CD4-positive, alpha-beta T cell treated with Interleukin-4 for 4 hours (primary cell): ENCODE measurements at regions not wholly inside any gene's neighbourhood (a gene's known extent, or its start where the extent isn't known, plus 50 kb on each side); places are given as distances from the start of the nearest gene placed in this dataset.
"Not testable (repeated sequence)": the region's sequence is repeated elsewhere in the genome, so short reads cannot be mapped to it uniquely, and the experiment has no call there.

Experiments
- DNase-seq: peaks from one replicate; pipeline ENCODE4 v3.0.0-alpha.2; 2020

GRCh38 chr12:23202728-23203127, 577.8 kb downstream of the ETNK1 start:
- DNase-seq = no peak

DNA sequence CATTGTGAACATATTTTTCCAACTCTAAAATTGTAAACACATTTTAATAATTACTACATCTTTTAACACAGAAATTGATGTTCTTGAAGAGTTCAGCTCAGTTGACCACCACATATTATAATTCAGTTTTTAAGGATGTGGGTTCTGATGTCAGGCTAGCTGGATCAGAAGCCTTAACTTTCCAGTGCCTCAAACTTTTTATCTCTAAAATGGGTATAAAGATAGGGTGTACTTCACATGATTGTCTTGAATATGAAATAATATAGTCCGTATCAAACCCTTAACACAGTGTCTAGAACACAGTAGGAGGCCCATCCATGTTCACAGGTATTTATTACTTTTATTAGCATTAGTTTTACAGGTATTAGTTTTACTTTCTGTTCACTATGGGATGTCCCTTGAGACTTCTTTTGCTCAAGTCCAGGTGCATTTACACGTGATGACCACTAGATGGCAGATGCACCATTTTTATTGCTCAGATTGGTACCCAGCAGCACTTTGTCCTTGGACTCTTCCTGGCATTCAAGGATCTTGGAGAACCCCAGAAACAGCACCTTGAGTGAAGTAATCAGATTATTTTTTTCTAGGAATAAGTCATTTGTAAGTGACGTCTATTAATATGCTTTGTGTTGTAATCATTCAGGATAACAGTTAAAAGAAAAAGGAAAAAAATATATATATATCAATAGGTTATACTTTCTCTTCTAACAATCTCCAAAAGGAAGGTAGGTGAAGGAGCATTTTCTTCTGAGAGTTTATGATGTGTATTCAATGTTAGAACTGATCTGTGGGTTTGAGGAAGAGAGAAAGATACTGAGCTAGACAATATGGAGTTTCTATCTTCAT, 580.2 kb downstream of the ETNK1 start:
- DNase-seq = peak; percentile 54

DNA sequence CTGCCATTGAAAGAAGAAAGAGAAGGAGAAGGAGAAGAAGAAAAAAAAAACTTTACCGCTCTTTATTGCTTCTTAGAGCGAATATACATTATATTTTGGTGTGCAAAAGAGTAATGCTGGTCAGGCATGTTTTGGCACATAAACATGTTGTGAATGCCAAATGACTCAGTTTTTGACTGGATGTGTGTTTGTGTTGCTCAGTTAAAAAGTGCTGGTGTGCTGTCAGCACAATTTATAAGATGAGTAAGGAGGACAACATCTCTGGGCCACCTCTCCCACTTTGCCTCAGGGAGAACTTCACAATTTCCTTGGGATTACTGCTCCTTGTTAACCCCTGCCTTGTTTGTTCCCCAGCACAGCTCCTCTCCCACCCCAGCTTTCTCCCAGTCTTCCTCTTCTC, 584.8 kb downstream of the ETNK1 start:
- no peak for DNase-seq

- no peak for DNase-seq
These were observed 585.6 kb downstream of the ETNK1 start for GRCh38 chr12:23210573-23210972.

DNA sequence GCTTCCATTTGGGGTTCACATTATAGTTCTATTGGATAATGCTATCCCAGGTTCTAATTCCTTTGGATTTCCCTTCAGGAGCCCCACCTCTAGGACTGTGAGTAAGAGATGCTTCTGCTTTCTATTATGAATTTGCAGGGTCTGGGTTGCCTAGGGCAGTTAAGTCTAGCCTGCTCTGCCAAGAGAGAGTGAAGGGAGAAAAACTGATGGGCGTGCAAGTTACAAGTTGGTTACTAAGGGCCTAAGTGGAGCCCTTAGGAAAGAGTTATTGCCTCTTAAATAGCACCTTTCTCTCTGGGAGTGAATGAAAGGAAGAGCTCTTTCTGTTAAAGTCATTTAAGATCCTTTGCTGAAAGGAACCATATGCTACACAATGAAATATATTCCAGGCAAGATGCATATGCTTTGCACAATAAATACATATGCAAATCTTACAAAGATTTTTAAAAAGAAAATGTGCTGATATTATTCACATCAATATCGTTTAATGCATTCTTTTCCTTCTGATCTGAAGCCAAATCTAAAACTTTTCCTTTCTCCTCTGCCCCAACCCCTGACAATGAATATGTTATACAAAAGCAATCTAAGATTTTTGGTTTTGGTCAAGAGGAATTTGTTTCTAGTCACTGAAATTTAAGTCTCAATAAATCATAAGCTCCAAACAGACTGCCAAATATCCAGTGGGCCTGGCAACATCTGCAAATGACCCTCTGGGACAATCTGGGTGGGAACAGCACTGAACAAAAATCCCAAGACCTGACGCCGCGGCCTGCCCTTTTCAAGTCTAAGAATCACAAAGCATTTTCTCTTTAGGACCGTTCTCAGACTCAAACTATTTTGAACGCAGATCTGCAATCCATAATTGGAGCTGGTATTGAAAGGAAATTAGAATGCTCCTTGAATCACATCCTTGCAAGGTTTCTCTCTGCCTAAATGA, 586.7 kb downstream of the ETNK1 start:
- no peak for DNase-seq

- DNase-seq = no peak
These were observed 592.2 kb downstream of the ETNK1 start for GRCh38 chr12:23217158-23217557.

GRCh38 chr12:23217667-23218066, 592.7 kb downstream of the ETNK1 start:
- DNase-seq = no peak

DNA sequence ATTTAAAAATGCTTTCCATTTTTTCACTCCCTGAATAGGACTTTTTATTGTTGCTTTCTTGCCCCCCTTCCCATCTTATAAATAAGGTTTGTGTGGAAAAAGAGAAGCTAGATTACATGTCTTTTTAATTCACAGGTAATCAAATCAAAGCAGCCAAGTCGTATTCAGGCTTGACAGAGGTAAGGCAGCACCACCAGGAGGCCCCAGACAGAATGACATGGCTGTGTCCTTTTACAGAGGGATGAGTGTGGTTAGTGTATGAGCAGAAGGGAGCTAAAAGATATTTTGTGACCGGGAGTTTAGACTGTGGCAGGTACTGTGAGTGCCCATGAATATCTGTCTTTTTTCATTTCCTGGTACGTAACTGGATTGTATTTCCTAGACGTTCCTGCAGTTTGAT, 596.1 kb downstream of the ETNK1 start:
- no peak for DNase-seq

GRCh38 chr12:23221926-23222325, 597.0 kb downstream of the ETNK1 start:
- no peak for DNase-seq

- no peak for DNase-seq
These were observed 597.8 kb downstream of the ETNK1 start for GRCh38 chr12:23222801-23223200.

DNA sequence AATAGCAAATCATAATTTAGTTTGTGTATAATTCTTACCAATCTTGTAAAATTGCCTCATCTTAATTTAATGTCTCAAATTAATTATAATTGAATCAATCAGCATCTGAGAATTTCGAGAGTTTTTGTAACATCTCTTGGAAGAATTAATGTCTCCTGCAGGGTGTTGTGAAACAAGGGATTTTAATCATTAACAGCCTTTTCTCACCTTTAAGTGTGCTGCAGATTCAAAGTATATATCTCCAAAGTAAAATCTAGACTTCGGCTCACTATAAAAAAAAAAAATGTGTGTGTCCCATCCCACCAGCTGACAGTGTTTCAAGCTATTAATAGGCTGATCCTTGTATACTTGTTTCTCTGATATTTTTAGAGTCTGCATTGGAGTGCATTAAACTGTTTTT, 603.1 kb downstream of the ETNK1 start:
- no peak for DNase-seq

DNA sequence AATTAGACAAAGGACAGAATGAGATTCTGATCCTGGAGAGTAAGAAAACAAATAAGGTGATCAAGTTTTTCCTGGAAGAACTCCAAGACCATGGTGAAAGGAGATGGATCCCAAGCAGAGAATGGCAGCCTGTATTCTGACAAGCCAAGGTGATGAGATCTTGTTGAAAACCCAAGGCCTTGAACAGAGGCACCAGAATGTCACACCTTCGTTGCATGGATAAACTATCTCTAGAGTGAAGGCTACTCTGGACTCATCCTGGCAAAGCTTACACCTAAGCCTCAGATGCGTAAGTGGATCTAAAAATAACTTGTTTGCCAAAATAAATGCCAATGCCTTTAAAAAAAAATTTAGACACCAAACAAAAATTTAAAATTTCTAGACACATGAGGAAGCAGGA, 605.9 kb downstream of the ETNK1 start:
- DNase-seq = no peak

GRCh38 chr12:23236066-23236780, 611.3 kb downstream of the ETNK1 start:
- no peak for DNase-seq

GRCh38 chr12:23236811-23237210, 611.8 kb downstream of the ETNK1 start:
- no peak for DNase-seq

GRCh38 chr12:23238190-23238589, 613.2 kb downstream of the ETNK1 start:
- no peak for DNase-seq

GRCh38 chr12:23238957-23239356, 614.0 kb downstream of the ETNK1 start:
- no peak for DNase-seq

DNA sequence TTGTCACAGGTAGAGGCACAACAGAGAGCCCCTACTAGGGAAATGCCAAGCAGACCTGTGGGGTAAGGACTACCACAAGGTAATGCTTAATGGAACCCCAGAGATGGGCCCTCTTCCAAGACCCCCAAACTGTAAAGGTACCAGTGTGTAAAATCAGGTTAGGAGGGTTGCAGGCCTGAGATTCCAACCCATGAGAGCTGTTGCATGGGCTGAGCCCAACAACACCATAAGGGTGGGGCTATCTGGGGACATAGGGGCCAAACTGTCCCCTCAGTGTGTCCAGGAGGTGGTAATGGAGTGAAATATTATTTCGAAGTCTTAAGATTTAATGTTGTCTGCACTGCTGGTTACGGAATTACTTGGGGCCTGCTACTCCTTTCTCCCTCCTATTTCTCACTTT, 620.2 kb downstream of the ETNK1 start:
- DNase-seq = no peak

DNA sequence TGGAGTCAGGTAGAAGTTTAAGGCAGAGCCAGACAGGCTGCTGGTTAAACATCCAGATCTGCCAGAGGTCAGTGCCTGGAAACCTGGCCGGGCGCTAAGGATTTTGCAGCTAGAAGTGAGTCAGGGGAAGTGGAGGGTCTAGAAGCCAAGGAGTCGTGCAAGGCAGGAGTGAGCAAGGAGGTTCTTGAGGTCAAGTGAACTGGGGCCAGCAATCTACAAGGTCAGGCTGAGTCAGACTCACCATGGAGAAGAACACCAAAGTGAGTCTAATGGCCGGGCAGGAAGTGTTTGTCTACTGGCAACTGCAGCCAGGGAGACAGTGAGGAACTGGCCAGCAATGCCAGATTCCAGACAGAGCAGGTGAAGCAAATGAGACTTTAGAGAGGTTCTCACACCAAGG, 628.2 kb downstream of the ETNK1 start:
- DNase-seq = no peak

DNA sequence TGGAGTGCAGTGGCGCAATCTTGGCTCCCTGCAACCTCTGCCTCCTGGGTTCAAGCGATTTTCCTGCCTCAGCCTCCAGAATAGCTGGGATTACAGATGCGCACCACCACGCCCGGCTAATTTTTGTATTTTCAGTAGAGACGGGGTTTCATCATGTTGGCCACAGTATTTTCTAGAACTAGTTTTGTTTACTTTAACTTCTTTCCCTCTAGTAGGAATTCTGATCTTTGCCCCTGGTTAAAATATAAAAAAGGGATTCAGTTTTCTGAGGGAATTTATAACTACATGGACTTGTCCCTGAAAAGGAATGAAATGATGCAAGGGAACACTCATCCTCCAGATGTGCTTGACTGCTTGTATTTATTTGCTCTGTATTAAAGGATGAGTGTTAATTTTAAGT, 628.9 kb downstream of the ETNK1 start:
- DNase-seq = not testable (repeated sequence)

DNA sequence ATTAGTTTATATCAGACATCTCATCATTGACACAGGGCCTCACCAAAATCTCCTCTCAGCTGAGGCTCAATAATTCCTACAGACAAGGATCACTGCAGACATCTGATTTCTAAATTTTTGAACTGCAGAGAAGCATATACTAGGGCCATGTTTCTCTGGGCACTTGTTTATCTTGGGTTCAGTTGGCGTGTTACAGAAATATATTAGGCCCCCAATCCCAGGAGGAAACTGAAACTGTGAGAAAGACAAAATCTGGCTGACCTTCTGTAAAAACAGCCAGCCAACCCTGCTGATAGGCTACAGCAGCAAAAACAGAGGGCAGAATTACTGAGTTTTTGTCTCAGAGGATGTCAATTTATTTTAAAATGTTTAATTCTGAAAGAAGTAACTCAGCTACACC, 634.6 kb downstream of the ETNK1 start:
- DNase-seq = no peak

- DNase-seq = no peak
These were observed 637.7 kb downstream of the ETNK1 start for GRCh38 chr12:23262670-23263069.

DNA sequence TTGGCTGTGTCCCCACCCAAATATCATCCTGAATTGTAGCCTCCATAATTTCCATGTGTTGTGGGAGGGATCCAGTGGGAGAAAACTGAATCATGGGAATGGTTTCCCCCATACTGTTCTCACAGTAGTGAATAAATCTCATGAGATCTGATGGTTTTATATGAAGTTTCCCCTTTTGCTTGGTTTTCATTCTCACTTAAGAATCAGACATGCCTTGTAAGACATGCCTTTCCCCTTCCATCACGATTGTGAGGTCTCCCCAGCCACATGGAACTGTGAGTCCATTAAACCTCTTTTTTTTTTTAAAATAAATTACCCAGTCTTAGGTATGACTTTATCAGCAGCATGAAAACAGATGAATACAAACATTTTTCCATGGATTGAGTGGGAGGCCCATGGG, 652.9 kb downstream of the ETNK1 start:
- no peak for DNase-seq

- DNase-seq = no peak
These were observed 656.3 kb downstream of the ETNK1 start for GRCh38 chr12:23281295-23281694.
